Omental fat pad (tissue), 3 donors: ENCODE measurements at regions not wholly inside any gene's neighbourhood (a gene's known extent, or its start where the extent isn't known, plus 50 kb on each side); places are given as distances from the start of the nearest gene placed in this dataset.

Experiments used
- ATAC-seq: fragments of 150-250 bp; one replicate; pipeline ENCODE4 v1.9.1; 2016; ENCODE audit warnings: mild to moderate bottlenecking, moderate library complexity; ENCODE audit not compliant: low FRiP score
- DNase-seq: peaks from one replicate; pipeline ENCODE4 v3.0.0-alpha.2; 2019; ENCODE audit warnings: low spot score
- TF ChIP-seq, protein P1 (sequence below), 3 donors: fragments of 450-650 bp; IDR thresholded peaks; one replicate each; pipeline ENCODE4 v1.5.1; 2016 to 2017; ENCODE audit warnings: antibody characterized with exemption in 3 of 3, mild to moderate bottlenecking in 3 of 3, moderate library complexity in 2 of 3

DNA sequence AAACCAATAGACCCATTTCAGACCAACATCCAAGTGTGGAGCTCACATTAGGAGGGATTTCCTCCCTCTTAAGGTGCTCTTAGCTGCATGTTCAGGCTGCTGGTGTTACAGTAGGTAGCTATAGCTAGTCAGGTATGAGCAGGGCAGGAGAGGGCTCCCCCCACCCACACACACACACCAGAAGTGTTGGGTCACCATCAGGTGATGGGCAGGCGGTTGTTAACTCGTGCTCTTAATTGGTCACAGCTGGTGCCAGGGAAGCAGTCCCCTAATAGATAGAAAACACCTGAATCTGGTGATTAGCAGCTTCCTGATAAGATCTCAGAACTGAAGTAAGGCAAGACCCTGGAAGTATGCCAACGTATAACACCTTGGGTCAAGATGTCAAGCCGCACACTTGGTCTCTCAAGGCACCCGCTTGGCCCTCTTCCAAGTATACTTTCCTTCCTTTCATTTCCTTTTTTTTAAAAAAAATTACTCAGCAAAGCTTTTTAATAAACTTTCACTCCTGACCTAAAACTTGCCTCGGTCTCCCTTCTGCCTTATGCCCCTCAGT is 532.4 kb downstream of the DNAH5 start:
- TF ChIP-seq, protein P1, sequence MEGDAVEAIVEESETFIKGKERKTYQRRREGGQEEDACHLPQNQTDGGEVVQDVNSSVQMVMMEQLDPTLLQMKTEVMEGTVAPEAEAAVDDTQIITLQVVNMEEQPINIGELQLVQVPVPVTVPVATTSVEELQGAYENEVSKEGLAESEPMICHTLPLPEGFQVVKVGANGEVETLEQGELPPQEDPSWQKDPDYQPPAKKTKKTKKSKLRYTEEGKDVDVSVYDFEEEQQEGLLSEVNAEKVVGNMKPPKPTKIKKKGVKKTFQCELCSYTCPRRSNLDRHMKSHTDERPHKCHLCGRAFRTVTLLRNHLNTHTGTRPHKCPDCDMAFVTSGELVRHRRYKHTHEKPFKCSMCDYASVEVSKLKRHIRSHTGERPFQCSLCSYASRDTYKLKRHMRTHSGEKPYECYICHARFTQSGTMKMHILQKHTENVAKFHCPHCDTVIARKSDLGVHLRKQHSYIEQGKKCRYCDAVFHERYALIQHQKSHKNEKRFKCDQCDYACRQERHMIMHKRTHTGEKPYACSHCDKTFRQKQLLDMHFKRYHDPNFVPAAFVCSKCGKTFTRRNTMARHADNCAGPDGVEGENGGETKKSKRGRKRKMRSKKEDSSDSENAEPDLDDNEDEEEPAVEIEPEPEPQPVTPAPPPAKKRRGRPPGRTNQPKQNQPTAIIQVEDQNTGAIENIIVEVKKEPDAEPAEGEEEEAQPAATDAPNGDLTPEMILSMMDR (IDR thresholded peaks at IDR 0.05) = no peak
- DNase-seq = no peak
- ATAC-seq = no peak

DNA sequence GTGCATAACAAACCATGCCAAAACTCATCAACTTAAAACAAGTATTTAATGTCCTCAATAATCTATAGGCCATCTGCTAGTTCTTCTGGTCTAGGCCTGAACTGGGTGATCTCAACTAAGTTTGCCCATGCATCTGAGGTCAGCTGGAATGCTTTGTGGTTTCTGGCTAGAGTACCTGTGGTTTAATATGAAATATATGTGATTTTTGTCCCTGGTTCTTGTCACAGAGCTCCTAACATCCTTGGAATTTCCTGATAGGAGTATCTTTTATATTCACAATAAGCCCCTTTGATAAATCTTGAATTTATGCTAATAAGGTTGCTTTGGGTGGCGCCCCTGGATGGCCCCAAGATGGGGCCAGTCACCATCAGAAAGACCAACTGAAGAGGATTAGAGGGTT is 535.9 kb downstream of the DNAH5 start:
- DNase-seq = no peak
- no peak for ATAC-seq
- TF ChIP-seq, protein P1 (IDR thresholded peaks at IDR 0.05) = no peak

DNA sequence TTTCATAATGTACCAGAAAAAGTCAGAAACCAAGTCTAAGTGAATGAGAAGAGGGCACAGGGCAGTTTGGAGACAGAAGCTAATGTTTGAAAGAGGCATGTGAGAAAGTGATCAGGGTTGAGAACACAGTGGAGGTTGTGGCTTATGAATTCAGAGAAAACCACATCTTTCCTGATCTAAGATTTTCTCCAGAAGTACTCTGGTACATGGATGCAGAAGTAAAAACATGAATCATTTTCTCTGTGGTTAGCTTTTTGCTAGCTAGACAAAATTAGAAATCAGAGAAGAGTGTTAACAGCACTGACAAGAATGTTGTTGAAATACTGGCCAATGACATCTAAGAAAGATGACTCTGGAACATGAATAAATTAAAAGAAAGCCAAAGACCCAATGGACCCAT is 541.1 kb downstream of the DNAH5 start:
- TF ChIP-seq, protein P1 (IDR thresholded peaks at IDR 0.05) = no peak
- ATAC-seq = no peak
- DNase-seq = no peak

DNA sequence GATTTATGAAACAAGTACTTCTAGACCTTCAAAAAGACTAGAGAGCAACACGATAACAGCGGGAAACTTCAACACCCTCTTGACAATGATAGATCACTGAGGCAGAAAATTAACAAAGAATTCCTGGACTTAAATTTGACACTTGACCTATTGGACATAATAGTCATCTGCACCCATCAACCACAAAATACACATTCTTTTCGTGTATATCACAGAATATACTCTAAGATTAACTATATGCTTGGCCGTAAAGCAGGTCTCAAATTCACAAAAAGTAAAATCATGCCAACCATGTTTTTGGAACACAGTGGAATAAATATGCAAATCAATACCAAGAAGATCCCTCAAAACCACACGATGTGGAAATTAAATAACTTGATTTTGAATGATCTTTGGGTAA is 559.4 kb downstream of the DNAH5 start:
- TF ChIP-seq, protein P1 (IDR thresholded peaks at IDR 0.05) = no peak
- no peak for ATAC-seq
- DNase-seq = no peak

DNA sequence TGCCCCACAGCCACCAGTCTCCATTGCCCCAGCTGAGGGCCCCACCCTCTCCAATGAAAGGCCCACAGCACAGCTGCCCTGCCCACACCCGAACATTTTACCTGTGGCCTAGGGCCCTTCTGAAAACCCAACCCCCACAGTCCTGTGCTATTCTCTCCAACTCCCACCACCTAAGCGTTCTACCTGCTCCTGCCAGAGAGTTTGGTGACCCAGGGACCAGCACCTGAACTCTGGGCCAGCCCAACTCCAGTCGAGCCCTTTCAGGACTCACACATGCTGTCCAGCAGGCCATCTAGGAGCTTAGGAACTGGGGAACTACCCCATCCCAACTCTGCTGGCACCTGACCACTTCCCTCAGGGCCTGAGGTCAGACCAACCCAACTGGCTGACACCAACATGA is 562.3 kb downstream of the DNAH5 start:
- ATAC-seq = no peak
- no peak for DNase-seq
- TF ChIP-seq, protein P1 (IDR thresholded peaks at IDR 0.05) = no peak

DNA sequence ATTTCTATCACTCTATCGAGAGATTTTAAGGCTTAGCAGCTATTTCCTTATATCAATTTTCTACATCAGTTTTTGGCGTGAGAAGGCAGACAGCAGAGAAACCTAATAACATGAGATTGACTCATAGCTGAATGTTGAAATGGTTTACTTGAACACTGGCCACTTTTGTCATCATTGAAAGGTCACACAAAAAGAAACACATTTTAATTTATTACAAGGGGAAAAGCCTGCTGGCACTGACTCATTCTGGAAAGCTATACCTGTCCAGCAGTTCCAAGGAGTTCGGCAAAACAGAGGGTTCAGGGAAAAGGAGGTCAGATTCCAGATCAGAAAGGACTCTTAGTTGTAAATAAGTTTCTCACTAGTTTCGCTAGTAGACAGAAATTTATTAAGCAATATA is 566.4 kb downstream of the DNAH5 start:
- TF ChIP-seq, protein P1 (IDR thresholded peaks at IDR 0.05) = no peak
- ATAC-seq = no peak
- DNase-seq = no peak

DNA sequence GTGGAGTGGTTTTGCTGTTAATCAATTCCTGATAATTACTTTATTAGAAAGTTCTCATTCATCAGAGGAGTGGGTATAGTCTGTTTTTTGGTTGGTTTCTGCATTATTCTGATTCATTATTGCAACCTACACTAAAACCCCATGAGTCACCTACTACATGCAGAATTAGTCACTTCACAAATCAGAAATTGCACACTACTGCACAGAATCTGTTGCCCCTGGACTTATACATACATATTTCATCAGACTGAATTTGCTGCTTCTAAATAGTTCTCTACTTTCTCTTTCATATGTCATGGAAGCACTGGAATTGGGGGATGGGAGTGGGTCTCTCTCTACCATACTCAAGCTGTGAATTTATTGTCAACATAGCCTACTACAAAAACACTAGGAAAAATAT is 585.1 kb downstream of the DNAH5 start:
- ATAC-seq (no peak), DNase-seq (no peak)
- TF ChIP-seq, protein P1 (IDR thresholded peaks at IDR 0.05) = no peak
